GM19025 (cell line): ENCODE measurements at regions not wholly inside any gene's neighbourhood (a gene's known extent, or its start where the extent isn't known, plus 50 kb on each side); places are given as distances from the start of the nearest gene placed in this dataset.
A peak's percentile ranks its signal among the peaks of the same experiment; 100 is the strongest.

Source experiments
- ATAC-seq: cut with Tn5 transposase; IDR thresholded peaks from one replicate; pipeline ENCODE4 v1.9.1; 2021; ENCODE audit warnings: mild to moderate bottlenecking, low read depth, moderate library complexity; ENCODE audit not compliant: unreplicated experiment

GRCh38 chr18:77884454-77884853 lies 634.8 kb downstream of the GALR1 start:
- no peak for ATAC-seq

GRCh38 chr18:77894060-77894459 lies 644.4 kb downstream of the GALR1 start:
- no peak for ATAC-seq

- ATAC-seq = no peak
Observed at GRCh38 chr18:77895250-77895649, 645.6 kb downstream of the GALR1 start.

- ATAC-seq = no peak
Observed at GRCh38 chr18:77896586-77897252, 647.1 kb downstream of the GALR1 start.

- ATAC-seq = no peak
Observed at GRCh38 chr18:77897606-77898005, 648.0 kb downstream of the GALR1 start.

- peak; percentile 99 for ATAC-seq
Observed at GRCh38 chr18:77899972-77900754, 650.5 kb downstream of the GALR1 start.

GRCh38 chr18:77905011-77905410 lies 655.4 kb downstream of the GALR1 start:
- no peak for ATAC-seq

- ATAC-seq = no peak
Observed at GRCh38 chr18:77905449-77906055, 655.9 kb downstream of the GALR1 start.

- ATAC-seq = no peak
Observed at GRCh38 chr18:77906103-77906892, 656.6 kb downstream of the GALR1 start.

GRCh38 chr18:77910347-77910746 lies 660.7 kb downstream of the GALR1 start:
- ATAC-seq = no peak

- ATAC-seq = no peak
Observed at GRCh38 chr18:77911971-77912605, 662.4 kb downstream of the GALR1 start.

GRCh38 chr18:77918730-77919129 lies 669.1 kb downstream of the GALR1 start:
- no peak for ATAC-seq

- ATAC-seq = no peak
Observed at GRCh38 chr18:77919923-77920322, 670.3 kb downstream of the GALR1 start.

GRCh38 chr18:77935342-77935741 lies 685.7 kb downstream of the GALR1 start:
- ATAC-seq = no peak

- ATAC-seq = no peak
Observed at GRCh38 chr18:77940566-77940965, 690.9 kb downstream of the GALR1 start.

- no peak for ATAC-seq
Observed at GRCh38 chr18:77944533-77944932, 694.9 kb downstream of the GALR1 start.

GRCh38 chr18:77948567-77948966 lies 698.9 kb downstream of the GALR1 start:
- ATAC-seq = no peak

GRCh38 chr18:77949355-77949973 lies 699.8 kb downstream of the GALR1 start:
- no peak for ATAC-seq

- ATAC-seq = no peak
Observed at GRCh38 chr18:77959248-77959647, 709.6 kb downstream of the GALR1 start.
